HepG2 (cell line): ENCODE measurements at regions not wholly inside any gene's neighbourhood (a gene's known extent, or its start where the extent isn't known, plus 50 kb on each side); places are given as distances from the start of the nearest gene placed in this dataset.

ENCODE experiments used
- ATAC-seq: fragments of 200-7000 bp; cut with Tn5 transposase; 3 replicates; pipeline ENCODE4 v1.9.1; 2020; ENCODE audit warnings: mild to moderate bottlenecking, moderate library complexity
- BruUV-seq: library from RNA; stranded (reverse); fragments of 400-500 nt; replicated peaks from 2 replicates; lab custom pipeline; 2021; lab: Mats Ljungman, UMichigan
- CTCF ChIA-PET: fragments of 300-600 bp; formaldehyde crosslinking; extraction: SDS; loops from one replicate; lab custom pipeline; 2021; ENCODE audit warnings: low total read pairs, inconsistent platforms, low intra/inter-chr PET ratio; lab: Yijun Ruan, JAX
- POLR2A ChIA-PET: fragments of 350-600 bp; sonication (Branson Sonifier 250); formaldehyde crosslinking; loops from one replicate; lab custom pipeline; 2020; ENCODE audit warnings: antibody characterized with exemption, inconsistent platforms; lab: Yijun Ruan, JAX
- DNase-seq: peaks from one replicate; pipeline ENCODE4 v3.0.0-alpha.2; 2015; ENCODE audit warnings: low spot score
- FAIRE-seq: peaks from 3 replicates; lab custom pipeline; 2011; peaks lifted over from hg19 to GRCh38; lab: Jason Lieb, UNC
- H2AFZ ChIP-seq: one replicate; pipeline ENCODE4 v1.6.1; 2011; ENCODE audit warnings: low read length, inconsistent platforms
- H3K27ac ChIP-seq: fragments of 300-600 bp; 3 replicates; pipeline ENCODE4 v1.8.0; 2011; ENCODE audit warnings: mixed run types, mild to moderate bottlenecking, mixed read lengths, low read length, inconsistent platforms; ENCODE audit not compliant: insufficient read depth; ENCODE audit errors: extremely low read length
- H3K27me3 ChIP-seq, 2 experiments: fragments of 200-600 bp in 1 of 2; 2 replicates in 1 of 2; 3 replicates in 1 of 2; pipeline versions ENCODE4 v1.6.0 to v1.8.0; 2011; ENCODE audit warnings: low read length in 2 of 2, mild to moderate bottlenecking in 2 of 2, moderate library complexity in 2 of 2, inconsistent platforms in 1 of 2; ENCODE audit not compliant: insufficient read depth in 2 of 2, control insufficient read depth in 1 of 2
- H3K36me3 ChIP-seq, 2 experiments: fragments of 200-600 bp in 1 of 2; replicated peaks in 1 of 2; 2 replicates in 1 of 2; 3 replicates in 1 of 2; pipeline versions ENCODE4 v1.5.1 to v1.8.0; 2011; ENCODE audit warnings: low read length in 2 of 2, inconsistent platforms in 1 of 2; ENCODE audit not compliant: insufficient read depth in 2 of 2, control insufficient read depth in 1 of 2
- H3K4me1 ChIP-seq: 2 replicates; pipeline ENCODE4 v1.5.1; 2012; ENCODE audit warnings: low read length, inconsistent platforms; ENCODE audit not compliant: insufficient read depth
- H3K4me2 ChIP-seq: 2 replicates; pipeline ENCODE4 v1.6.0; 2011; ENCODE audit warnings: low read depth, low read length, inconsistent platforms
- H3K4me3 ChIP-seq, 3 experiments: fragments of 200-600 bp in 1 of 3; sonication (generic), shearing (Covaris generic) in 1 of 3; replicated peaks in 1 of 3; 2 replicates each; pipeline ENCODE4 v1.5.1; 2011 to 2016; ENCODE audit warnings: low read length in 3 of 3, inconsistent platforms in 2 of 3, low read depth in 2 of 3, mild to moderate bottlenecking in 2 of 3, control low read depth in 1 of 3, mixed read lengths in 1 of 3; ENCODE audit not compliant: insufficient read depth in 1 of 3
- H3K79me2 ChIP-seq: one replicate; pipeline ENCODE4 v1.6.1; 2011; ENCODE audit warnings: low read length, inconsistent platforms; ENCODE audit not compliant: insufficient read depth
- H3K9ac ChIP-seq: 2 replicates; pipeline ENCODE4 v1.6.0; 2011; ENCODE audit warnings: mild to moderate bottlenecking, low read depth, low read length, inconsistent platforms; ENCODE audit not compliant: insufficient read depth
- H3K9me3 ChIP-seq: 2 replicates; pipeline ENCODE4 v1.5.1; 2012; ENCODE audit warnings: mild to moderate bottlenecking, low read length
- H4K20me1 ChIP-seq: 2 replicates; pipeline ENCODE4 v1.6.0; 2011; ENCODE audit warnings: inconsistent platforms, mild to moderate bottlenecking, low read length, moderate library complexity; ENCODE audit not compliant: insufficient read depth
- ARNT2 ChIP-seq: sonication (generic); formaldehyde crosslinking; IDR thresholded peaks from 2 replicates; pipeline ENCODE4 v1.8.0; 2022; ENCODE audit warnings: mild to moderate bottlenecking, low read depth, missing genetic modification reagents, moderate library complexity
- ATF7 ChIP-seq, 2 experiments: fragments of 450-650 bp in 1 of 2; sonication (generic) in 1 of 2; formaldehyde crosslinking in 1 of 2; IDR thresholded peaks; 2 replicates each; pipeline versions ENCODE4 v1.4.0 to v1.6.1; 2016 to 2020; ENCODE audit warnings: antibody characterized with exemption in 1 of 2, mild to moderate bottlenecking in 1 of 2, missing genetic modification reagents in 1 of 2
- CEBPB ChIP-seq: IDR thresholded peaks from 2 replicates; pipeline ENCODE4 v1.6.1; 2011; ENCODE audit warnings: low read depth, low read length, improper control_type of control experiment, borderline replicate concordance
- CREB1 ChIP-seq, 2 experiments: fragments of 450-650 bp in 1 of 2; IDR thresholded peaks; 2 replicates each; pipeline ENCODE4 v1.6.1; 2016 to 2017; ENCODE audit warnings: control low read depth in 1 of 2, mild to moderate bottlenecking in 1 of 2, missing compliant biosample characterization in 1 of 2, missing genetic modification characterization in 1 of 2
- FOXP1 ChIP-seq, 2 experiments: fragments of 450-650 bp in 1 of 2; IDR thresholded peaks; 2 replicates each; pipeline ENCODE4 v1.6.1; 2017 to 2018; ENCODE audit warnings: antibody characterized with exemption in 1 of 2
- HNRNPH1 ChIP-seq: fragments of 200-400 bp; formaldehyde crosslinking; optimal IDR thresholded peaks from 2 replicates; pipeline ENCODE3; 2017; ENCODE audit warnings: mild to moderate bottlenecking, low read depth, low read length
- HOXA5 ChIP-seq: sonication (generic); formaldehyde crosslinking; IDR thresholded peaks from 2 replicates; pipeline ENCODE4 v1.4.0; 2020; ENCODE audit warnings: missing genetic modification reagents
- KAT2B ChIP-seq: fragments of 150-350 bp; IDR thresholded peaks from 2 replicates; pipeline ENCODE4 v1.6.1; 2014; ENCODE audit warnings: low read depth, low read length, borderline replicate concordance
- PHB2 ChIP-seq: fragments of 450-650 bp; IDR thresholded peaks from 2 replicates; pipeline ENCODE4 v1.6.1; 2018; ENCODE audit not compliant: partially characterized antibody
- RARA ChIP-seq: IDR thresholded peaks from 2 replicates; pipeline ENCODE4 v1.6.1; 2016; ENCODE audit warnings: missing genetic modification reagents, missing compliant biosample characterization
- SMAD1 ChIP-seq: sonication (generic); formaldehyde crosslinking; IDR thresholded peaks from 2 replicates; pipeline ENCODE4 v1.4.0; 2020; ENCODE audit warnings: missing genetic modification reagents, low read depth, mild to moderate bottlenecking, borderline replicate concordance
- SP140L ChIP-seq: sonication (generic); formaldehyde crosslinking; IDR thresholded peaks from 2 replicates; pipeline ENCODE4 v1.4.0; 2020; ENCODE audit warnings: missing genetic modification reagents, borderline replicate concordance
- TEAD2 ChIP-seq: sonication (generic); formaldehyde crosslinking; IDR thresholded peaks from 2 replicates; pipeline ENCODE4 v1.9.0; 2021; ENCODE audit warnings: missing genetic modification reagents
- U2AF2 ChIP-seq: fragments of 200-400 bp; formaldehyde crosslinking; IDR thresholded peaks from 2 replicates; pipeline ENCODE4 v1.6.1; 2017; ENCODE audit warnings: low read depth, mild to moderate bottlenecking, low read length
- ZFYVE20 ChIP-seq: sonication (generic); formaldehyde crosslinking; IDR thresholded peaks from 2 replicates; pipeline ENCODE4 v1.8.0; 2023; ENCODE audit warnings: low read depth, mild to moderate bottlenecking, moderate library complexity, missing genetic modification reagents, borderline replicate concordance
- ZNF878 ChIP-seq: sonication (generic); formaldehyde crosslinking; IDR thresholded peaks from 2 replicates; pipeline ENCODE4 v1.8.1; 2023; ENCODE audit warnings: mild to moderate bottlenecking, missing genetic modification reagents, moderate library complexity
- ZZZ3 ChIP-seq: sonication (generic); formaldehyde crosslinking; IDR thresholded peaks from 2 replicates; pipeline ENCODE4 v1.4.0; 2020; ENCODE audit warnings: missing genetic modification reagents, mild to moderate bottlenecking, borderline replicate concordance
- WGBS: methylation state at CpG from one replicate; pipeline ENCODE4 v1.1.6; 2017; ENCODE audit warnings: low lambda C conversion rate; 5-methylcytosine and 5-hydroxymethylcytosine counted together
- in situ Hi-C: cut with HindIII; loops from 2 replicates; pipeline ENCODE4 v1.10.0; 2017; ENCODE audit warnings: low pct_unique_long_range_greater_than_20kb; ENCODE audit not compliant: extremely low pct_ligation_motif_present
- intact Hi-C: fragments of 100-400 bp; cut with micrococcal nuclease; formaldehyde crosslinking; loops from one replicate; pipeline ENCODE4 v1.10.0; 2022; ENCODE audit not compliant: unreplicated experiment
- TF ChIP-seq, protein P1 (sequence below): fragments of 450-650 bp; IDR thresholded peaks from 2 replicates; pipeline ENCODE4 v1.6.1; 2016

DNA sequence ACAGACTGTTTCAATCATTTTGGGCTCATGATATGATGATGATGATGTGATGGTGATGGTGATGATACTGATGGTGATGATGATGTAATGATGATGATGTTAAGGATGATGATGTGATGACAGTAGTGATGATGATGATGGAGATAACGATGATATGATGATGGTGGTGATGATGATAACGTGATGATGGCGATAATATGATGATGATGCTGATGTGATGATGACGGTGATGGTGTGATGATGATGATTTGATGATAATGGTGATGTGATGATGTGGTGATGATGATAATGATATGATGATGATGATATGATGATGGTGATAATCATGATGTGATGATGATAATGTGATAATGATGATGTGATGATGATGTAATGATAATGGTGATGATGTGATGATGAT lies 612.6 kb downstream of the AACS start:
- no peak for ATAC-seq
- Histone ChIP-seq H2AFZ (no peak overlapping the region), H3K36me3 (no peaks in the 10 kb centered on the region), H3K27ac (no peak overlapping the region), H3K4me1 (no peaks in the 10 kb centered on the region), H3K9me3 (no peaks in the 10 kb centered on the region), H3K27me3 (no peaks in the 10 kb centered on the region), H3K4me3 (no peak overlapping the region), H4K20me1 (no peaks in the 10 kb centered on the region), H3K9ac (no peak overlapping the region), H3K79me2 (no peaks in the 10 kb centered on the region), H3K4me2 (no peak overlapping the region)
- TF ChIP-seq SMAD1 (CRISPR knock-in tag) (no peak), CREB1 (IDR thresholded peaks at IDR 0.05) (peak; percentile 98), CREB1 (CRISPR knock-in tag; IDR thresholded peaks at IDR 0.05) (no peak), ZZZ3 (no peak), ARNT2 (no peak), RARA (no peak), ATF7 (IDR thresholded peaks at IDR 0.05) (peak; percentile 97), ATF7 (CRISPR knock-in tag; IDR thresholded peaks at IDR 0.05) (no peak)
- intact Hi-C loops (no loop called here), in situ Hi-C loops (no loop called here)
- BruUV-seq: no TSS peak
- WGBS: 12% methylated on average over 4 of the region's 4 CpGs
- FAIRE-seq: no peak
- CTCF ChIA-PET: no interaction called here
- POLR2A ChIA-PET: no interaction called here
- DNase-seq: no peak

GRCh38 chr12:125678589-125678993 lies 613.4 kb downstream of the AACS start:
- H3K9ac ChIP-seq: no peak overlapping the region
- no peaks in the 10 kb centered on the region for H4K20me1 ChIP-seq
- H3K79me2 ChIP-seq: no peaks in the 10 kb centered on the region
- FAIRE-seq: no peak
- in situ Hi-C loops: no loop called here
- TF ChIP-seq U2AF2 (no peak), SP140L (CRISPR knock-in tag) (no peak), TEAD2 (CRISPR knock-in tag) (no peak), ATF7 (IDR thresholded peaks at IDR 0.05) (peak; percentile 100), ATF7 (CRISPR knock-in tag; IDR thresholded peaks at IDR 0.05) (no peak), HNRNPH1 (no peak), ZFYVE20 (CRISPR knock-in tag) (no peak), PHB2 (peak; percentile 57), CEBPB (0 out of 2 replicates have a peak, but pooled peaks have one; percentile 1), CREB1 (IDR thresholded peaks at IDR 0.05) (peak; percentile 99), CREB1 (CRISPR knock-in tag; IDR thresholded peaks at IDR 0.05) (no peak), KAT2B (no peak), ZNF878 (no peak), HOXA5 (no peak), FOXP1 (IDR thresholded peaks at IDR 0.05) (peak; percentile 28; the same call in 1 of the 2 replicates), FOXP1 (CRISPR knock-in tag; IDR thresholded peaks at IDR 0.05) (no peak)
- TF ChIP-seq, protein P1, sequence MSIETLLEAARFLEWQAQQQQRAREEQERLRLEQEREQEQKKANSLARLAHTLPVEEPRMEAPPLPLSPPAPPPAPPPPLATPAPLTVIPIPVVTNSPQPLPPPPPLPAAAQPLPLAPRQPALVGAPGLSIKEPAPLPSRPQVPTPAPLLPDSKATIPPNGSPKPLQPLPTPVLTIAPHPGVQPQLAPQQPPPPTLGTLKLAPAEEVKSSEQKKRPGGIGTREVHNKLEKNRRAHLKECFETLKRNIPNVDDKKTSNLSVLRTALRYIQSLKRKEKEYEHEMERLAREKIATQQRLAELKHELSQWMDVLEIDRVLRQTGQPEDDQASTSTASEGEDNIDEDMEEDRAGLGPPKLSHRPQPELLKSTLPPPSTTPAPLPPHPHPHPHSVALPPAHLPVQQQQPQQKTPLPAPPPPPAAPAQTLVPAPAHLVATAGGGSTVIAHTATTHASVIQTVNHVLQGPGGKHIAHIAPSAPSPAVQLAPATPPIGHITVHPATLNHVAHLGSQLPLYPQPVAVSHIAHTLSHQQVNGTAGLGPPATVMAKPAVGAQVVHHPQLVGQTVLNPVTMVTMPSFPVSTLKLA: 0 out of 2 replicates have a peak, but pooled peaks have one; percentile 2
- H2AFZ ChIP-seq: no peak overlapping the region
- ChIA-PET CTCF (no interaction called here), POLR2A (no interaction called here)
- no peaks in the 10 kb centered on the region for H3K36me3 ChIP-seq
- no TSS peak for BruUV-seq
- H3K4me1 ChIP-seq: no peaks in the 10 kb centered on the region
- no peak overlapping the region for H3K27ac ChIP-seq
- no peak overlapping the region for H3K4me2 ChIP-seq
- H3K4me3 ChIP-seq: no peak overlapping the region
- WGBS: 9% methylated on average over 3 of the region's 3 CpGs
- no peak for DNase-seq
- ATAC-seq: no peak
- intact Hi-C loops: no loop called here
- H3K9me3 ChIP-seq: no peaks in the 10 kb centered on the region
- H3K27me3 ChIP-seq: no peaks in the 10 kb centered on the region
